Right renal pelvis (tissue), 4 donors: ENCODE measurements at regions not wholly inside any gene's neighbourhood (a gene's known extent, or its start where the extent isn't known, plus 50 kb on each side); places are given as distances from the start of the nearest gene placed in this dataset.

Experiments used
- DNase-seq, 4 donors: peaks; one replicate each; pipeline ENCODE4 v3.0.0-alpha.2; 2013; ENCODE audit warnings: low read depth in 4 of 4, low spot score in 3 of 4, missing footprints in 1 of 4

GRCh38 chr5:60387051-60387440 is 312.9 kb downstream of the DEPDC1B start:
- no peak for DNase-seq

GRCh38 chr5:60386436-60387050 is 313.4 kb downstream of the DEPDC1B start:
- no peak for DNase-seq

GRCh38 chr5:60382716-60383115 is 317.2 kb downstream of the DEPDC1B start:
- DNase-seq: peak in 2 of 4 donors; percentile 18 to 30

GRCh38 chr5:60379907-60380306 is 320.1 kb downstream of the DEPDC1B start:
- no peak for DNase-seq

GRCh38 chr5:60377826-60378225 is 322.1 kb downstream of the DEPDC1B start:
- DNase-seq: no peak

GRCh38 chr5:60376860-60377259 is 323.1 kb downstream of the DEPDC1B start:
- DNase-seq: no peak

GRCh38 chr5:60374409-60374808 is 325.6 kb downstream of the DEPDC1B start:
- DNase-seq: no peak

GRCh38 chr5:60372786-60373185 is 327.2 kb downstream of the DEPDC1B start:
- peak in 2 of 4 donors; percentile 27 to 39 for DNase-seq

- DNase-seq: no peak
These were observed 328.9 kb downstream of the DEPDC1B start for GRCh38 chr5:60371065-60371464.

GRCh38 chr5:60370508-60370907 is 329.5 kb downstream of the DEPDC1B start:
- DNase-seq: no peak

- no peak for DNase-seq
These were observed 330.6 kb downstream of the DEPDC1B start for GRCh38 chr5:60369391-60369790.

GRCh38 chr5:60368100-60368499 is 331.9 kb downstream of the DEPDC1B start:
- no peak for DNase-seq

GRCh38 chr5:60366489-60366888 is 333.5 kb downstream of the DEPDC1B start:
- no peak for DNase-seq

GRCh38 chr5:60365001-60365400 is 335.0 kb downstream of the DEPDC1B start:
- no peak for DNase-seq

- DNase-seq: no peak
These were observed 337.8 kb downstream of the DEPDC1B start for GRCh38 chr5:60362158-60362557.

- no peak for DNase-seq
These were observed 339.6 kb downstream of the DEPDC1B start for GRCh38 chr5:60360355-60360754.

- DNase-seq: no peak
These were observed 342.7 kb downstream of the DEPDC1B start for GRCh38 chr5:60357302-60357701.

- DNase-seq: no peak
These were observed 343.2 kb downstream of the DEPDC1B start for GRCh38 chr5:60356745-60357144.

GRCh38 chr5:60355181-60355580 is 344.8 kb downstream of the DEPDC1B start:
- DNase-seq: no peak

GRCh38 chr5:60354311-60354710 is 345.7 kb downstream of the DEPDC1B start:
- DNase-seq: no peak

- no peak for DNase-seq
These were observed 346.9 kb downstream of the DEPDC1B start for GRCh38 chr5:60352992-60353599.

- no peak for DNase-seq
These were observed 349.2 kb downstream of the DEPDC1B start for GRCh38 chr5:60350794-60351193.
